Naive thymus-derived CD4-positive, alpha-beta T cell (primary cell): ENCODE measurements at regions not wholly inside any gene's neighbourhood (a gene's known extent, or its start where the extent isn't known, plus 50 kb on each side); places are given as distances from the start of the nearest gene placed in this dataset.
"Not testable (repeated sequence)": the region's sequence is repeated elsewhere in the genome, so short reads cannot be mapped to it uniquely, and the experiment has no call there.

Experiments used
- ATAC-seq: fragments of 150-1000 bp; cut with Tn5 transposase; 2 replicates; pipeline ENCODE4 v1.10.0; 2021; ENCODE audit warnings: mild to moderate bottlenecking, moderate library complexity
- CTCF ChIA-PET: fragments of 350-600 bp; sonication (Branson Sonifier 250); formaldehyde crosslinking; loops from one replicate; lab custom pipeline; 2021; ENCODE audit warnings: antibody characterized with exemption; lab: Charles Lee
- POLR2A ChIA-PET: fragments of 350-600 bp; sonication (Branson Sonifier 250); formaldehyde crosslinking; loops from one replicate; lab custom pipeline; 2021; ENCODE audit warnings: antibody characterized with exemption, inconsistent platforms; lab: Charles Lee
- DNase-seq, 9 donors: peaks; one replicate each; pipeline versions ENCODE4 v3.0.0 to v3.0.0-alpha.2; 2020 to 2022; ENCODE audit warnings: mixed read lengths in 1 of 9
- H3K27ac ChIP-seq: one replicate; pipeline ENCODE4 v1.7.0; 2013; ENCODE audit warnings: mild to moderate bottlenecking, low read depth, low read length, moderate library complexity
- H3K27me3 ChIP-seq, 2 donors: one replicate each; pipeline ENCODE4 v1.7.0; 2013; ENCODE audit warnings: low read length in 2 of 2, mild to moderate bottlenecking in 2 of 2, moderate library complexity in 2 of 2; ENCODE audit not compliant: control insufficient read depth in 2 of 2, insufficient read depth in 2 of 2
- H3K36me3 ChIP-seq, 3 experiments: 1 replicate in 2 of 3; 2 replicates in 1 of 3; pipeline ENCODE4 v1.7.0; 2013; ENCODE audit warnings: low read length in 3 of 3, mild to moderate bottlenecking in 3 of 3, moderate library complexity in 1 of 3; ENCODE audit not compliant: insufficient read depth in 3 of 3, control insufficient read depth in 2 of 3
- H3K4me1 ChIP-seq, 2 donors: one replicate each; pipeline ENCODE4 v1.7.0; 2013; ENCODE audit warnings: low read length in 2 of 2, mild to moderate bottlenecking in 2 of 2, moderate library complexity in 1 of 2; ENCODE audit not compliant: control insufficient read depth in 2 of 2, insufficient read depth in 2 of 2
- H3K4me3 ChIP-seq: 2 replicates; pipeline ENCODE4 v1.7.0; 2013; ENCODE audit warnings: mild to moderate bottlenecking, low read length
- H3K9me3 ChIP-seq, 3 experiments: 1 replicate in 2 of 3; 2 replicates in 1 of 3; pipeline ENCODE4 v1.7.0; 2013; ENCODE audit warnings: low read length in 3 of 3; ENCODE audit not compliant: control insufficient read depth in 2 of 3
- H3K27ac Mint-ChIP-seq, 9 donors: one replicate each; pipeline ENCODE4 v1.8.0; 2020 to 2022; ENCODE audit warnings: mixed read lengths in 9 of 9, mild to moderate bottlenecking in 8 of 9, moderate library complexity in 5 of 9, inconsistent platforms in 2 of 9
- H3K27me3 Mint-ChIP-seq, 5 donors: one replicate each; pipeline ENCODE4 v1.8.0; 2021 to 2022; ENCODE audit warnings: mixed read lengths in 5 of 5, mild to moderate bottlenecking in 1 of 5
- H3K36me3 Mint-ChIP-seq, 5 donors: one replicate each; pipeline ENCODE4 v1.8.0; 2020 to 2022; ENCODE audit warnings: mixed read lengths in 5 of 5, mild to moderate bottlenecking in 3 of 5, inconsistent platforms in 1 of 5
- H3K4me1 Mint-ChIP-seq, 7 donors: one replicate each; pipeline ENCODE4 v1.8.0; 2020 to 2022; ENCODE audit warnings: mixed read lengths in 7 of 7, mild to moderate bottlenecking in 3 of 7, inconsistent platforms in 1 of 7
- H3K4me3 Mint-ChIP-seq, 10 donors: one replicate each; pipeline ENCODE4 v1.8.0; 2020 to 2022; ENCODE audit warnings: mild to moderate bottlenecking in 10 of 10, mixed read lengths in 10 of 10, moderate library complexity in 6 of 10, inconsistent platforms in 2 of 10
- H3K9me3 Mint-ChIP-seq, 11 donors: one replicate each; pipeline ENCODE4 v1.8.0; 2020 to 2022; ENCODE audit warnings: mixed read lengths in 11 of 11, mild to moderate bottlenecking in 4 of 11, inconsistent platforms in 1 of 11, moderate library complexity in 1 of 11
- intact Hi-C, 2 donors: fragments of 100-400 bp; cut with micrococcal nuclease; formaldehyde crosslinking; loops; one replicate each; pipeline ENCODE4 v1.15.1; 2023

DNA sequence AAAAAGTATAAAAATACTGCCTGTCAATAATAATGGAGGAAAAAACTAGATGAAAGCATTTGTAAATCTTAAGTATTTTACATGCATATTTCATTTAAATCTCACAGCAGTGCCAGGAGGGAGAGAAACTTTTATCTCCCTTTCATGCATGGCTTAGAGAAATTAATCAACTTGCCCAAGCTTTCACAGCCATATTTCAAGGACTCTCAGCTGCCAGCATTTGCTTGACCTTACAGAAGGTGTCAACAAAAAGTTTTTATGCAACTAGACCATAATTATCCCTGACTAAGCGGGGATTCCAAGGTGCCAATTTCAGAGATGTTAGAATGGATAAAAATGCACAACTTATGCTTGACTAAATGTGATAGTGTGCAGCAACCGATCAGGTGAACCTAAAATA, 125.4 kb downstream of the ZFAND4 start:
- ATAC-seq (no peak), DNase-seq (no peak)
- POLR2A ChIA-PET: no interaction called here
- Histone ChIP-seq H3K4me3 (no peak overlapping the region), H3K9me3 (no peaks in the 10 kb centered on the region), H3K36me3 (peaks cover 0 to 13% (median 0%) of the 10 kb centered on the region in 3 experiments), H3K27me3 (no peaks in the 10 kb centered on the region), H3K27ac (no peak overlapping the region), H3K4me1 (no peaks in the 10 kb centered on the region)
- Mint-ChIP-seq H3K4me1 (peaks cover 7 to 33% (median 19%) of the 10 kb centered on the region in 7 donors), H3K27ac (peak overlapping the region in 1 of 9 donors; percentile 53), H3K4me3 (no peak overlapping the region), H3K36me3 (peaks cover 4 to 65% (median 31%) of the 10 kb centered on the region in 5 donors), H3K27me3 (no peaks in the 10 kb centered on the region), H3K9me3 (peaks cover 0 to 4% (median 0%) of the 10 kb centered on the region in 11 donors)
- CTCF ChIA-PET: no interaction called here
- intact Hi-C loops: no loop called here

DNA sequence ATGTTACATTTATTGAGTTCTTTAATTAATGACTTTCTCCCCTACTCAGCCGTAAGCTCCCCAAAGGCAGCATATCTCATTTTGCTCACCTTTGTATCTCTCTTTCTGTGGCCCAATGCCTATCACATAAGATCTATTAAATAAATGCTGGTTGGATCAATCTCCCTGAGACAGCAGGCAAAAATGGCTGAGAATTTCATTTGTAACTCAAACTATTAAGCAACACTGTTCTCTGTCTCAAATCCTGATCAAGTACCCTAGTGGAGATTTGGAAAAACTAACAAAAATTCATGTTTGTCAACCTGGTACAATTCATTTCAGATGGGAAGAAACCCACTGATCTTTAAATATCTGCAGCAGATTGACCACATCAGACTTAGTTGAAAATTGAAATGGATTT, 127.4 kb downstream of the ZFAND4 start:
- Mint-ChIP-seq H3K4me1 (peaks cover 7 to 25% (median 20%) of the 10 kb centered on the region in 7 donors), H3K27ac (no peak overlapping the region), H3K36me3 (peaks cover 5 to 55% (median 29%) of the 10 kb centered on the region in 5 donors), H3K4me3 (no peak overlapping the region), H3K27me3 (no peaks in the 10 kb centered on the region), H3K9me3 (peaks cover 0 to 4% (median 0%) of the 10 kb centered on the region in 11 donors)
- H3K9me3 ChIP-seq: no peaks in the 10 kb centered on the region
- DNase-seq (no peak), ATAC-seq (no peak)
- peaks cover 0 to 11% (median 0%) of the 10 kb centered on the region in 3 experiments for H3K36me3 ChIP-seq
- H3K27me3 ChIP-seq: no peaks in the 10 kb centered on the region
- POLR2A ChIA-PET: no interaction called here
- no peak overlapping the region for H3K27ac ChIP-seq
- CTCF ChIA-PET: no interaction called here
- no peak overlapping the region for H3K4me3 ChIP-seq
- intact Hi-C loops: no loop called here
- H3K4me1 ChIP-seq: no peaks in the 10 kb centered on the region

DNA sequence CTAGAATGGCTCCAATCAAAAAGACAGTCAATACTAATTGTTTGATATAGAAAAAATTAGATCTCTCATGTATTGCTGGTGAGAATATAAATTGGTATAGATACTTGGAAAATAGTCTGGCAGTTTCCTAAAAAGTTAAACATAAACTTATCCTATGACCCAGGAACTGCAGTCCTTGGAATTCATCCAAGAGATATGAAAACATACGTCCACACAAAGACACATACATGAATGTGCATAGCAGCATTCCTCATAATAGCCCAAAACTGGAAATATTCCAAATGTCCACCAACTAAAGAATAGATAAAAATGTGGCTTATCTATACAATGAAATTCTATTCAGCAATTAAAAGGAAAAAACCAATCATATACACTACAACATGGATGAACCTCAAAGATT, 128.4 kb downstream of the ZFAND4 start:
- H3K4me1 Mint-ChIP-seq: peaks cover 7 to 32% (median 22%) of the 10 kb centered on the region in 7 donors
- Histone ChIP-seq H3K9me3 (no peaks in the 10 kb centered on the region), H3K4me1 (no peaks in the 10 kb centered on the region), H3K27ac (no peak overlapping the region), H3K4me3 (no peak overlapping the region), H3K36me3 (peaks cover 0 to 1% (median 0%) of the 10 kb centered on the region in 3 experiments), H3K27me3 (no peaks in the 10 kb centered on the region)
- H3K36me3 Mint-ChIP-seq: peaks cover 5 to 49% (median 29%) of the 10 kb centered on the region in 5 donors
- H3K4me3 Mint-ChIP-seq: no peak overlapping the region
- H3K27ac Mint-ChIP-seq: no peak overlapping the region
- ATAC-seq (no peak), DNase-seq (no peak)
- intact Hi-C loops: no loop called here
- H3K9me3 Mint-ChIP-seq: peaks cover 0 to 7% (median 0%) of the 10 kb centered on the region in 11 donors
- ChIA-PET CTCF (no interaction called here), POLR2A (no interaction called here)
- no peaks in the 10 kb centered on the region for H3K27me3 Mint-ChIP-seq

DNA sequence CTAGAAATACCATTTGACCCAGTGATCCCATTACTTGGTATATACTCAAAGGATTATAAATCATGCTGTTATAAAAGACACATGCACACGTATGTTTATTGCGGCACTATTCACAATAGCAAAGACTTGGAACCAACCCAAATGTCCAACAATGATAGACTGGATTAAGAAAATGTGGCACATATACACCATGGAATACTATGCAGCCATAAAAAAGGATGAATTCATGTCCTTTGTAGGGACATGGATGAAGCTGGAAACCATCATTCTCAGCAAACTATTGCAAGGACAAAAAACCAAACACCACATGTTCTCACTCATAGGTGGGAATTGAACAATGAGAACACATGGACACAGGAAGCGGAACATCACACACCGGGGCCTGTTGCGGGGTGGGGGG, 131.5 kb downstream of the ZFAND4 start:
- H3K27ac ChIP-seq, H3K36me3 ChIP-seq, CTCF ChIA-PET, H3K4me3 ChIP-seq, H3K4me1 ChIP-seq, H3K27ac Mint-ChIP-seq, ATAC-seq, H3K9me3 Mint-ChIP-seq, H3K4me3 Mint-ChIP-seq, H3K9me3 ChIP-seq, H3K27me3 ChIP-seq, H3K27me3 Mint-ChIP-seq, intact Hi-C loops, DNase-seq, POLR2A ChIA-PET: not testable (repeated sequence)
- Mint-ChIP-seq H3K4me1 (peaks cover 0 to 29% (median 14%) of the 10 kb centered on the region in 7 donors), H3K36me3 (peaks cover 8 to 45% (median 18%) of the 10 kb centered on the region in 5 donors)

DNA sequence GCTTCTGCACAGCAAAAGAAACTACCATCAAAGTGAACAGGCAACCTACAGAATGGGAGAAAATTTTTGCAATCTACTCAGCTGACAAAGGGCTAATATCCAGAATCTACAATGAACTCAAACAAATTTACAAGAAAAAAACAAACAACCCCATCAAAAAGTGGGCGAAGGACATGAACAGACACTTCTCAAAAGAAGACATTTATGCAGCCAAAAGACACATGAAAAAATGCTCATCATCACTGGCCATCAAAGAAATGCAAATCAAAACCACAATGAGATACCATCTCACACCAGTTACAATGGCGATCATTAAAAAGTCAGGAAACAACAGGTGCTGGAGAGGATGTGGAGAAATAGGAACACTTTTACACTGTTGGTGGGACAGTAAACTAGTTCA, 132.0 kb downstream of the ZFAND4 start:
- ATAC-seq, CTCF ChIA-PET: not testable (repeated sequence)

DNA sequence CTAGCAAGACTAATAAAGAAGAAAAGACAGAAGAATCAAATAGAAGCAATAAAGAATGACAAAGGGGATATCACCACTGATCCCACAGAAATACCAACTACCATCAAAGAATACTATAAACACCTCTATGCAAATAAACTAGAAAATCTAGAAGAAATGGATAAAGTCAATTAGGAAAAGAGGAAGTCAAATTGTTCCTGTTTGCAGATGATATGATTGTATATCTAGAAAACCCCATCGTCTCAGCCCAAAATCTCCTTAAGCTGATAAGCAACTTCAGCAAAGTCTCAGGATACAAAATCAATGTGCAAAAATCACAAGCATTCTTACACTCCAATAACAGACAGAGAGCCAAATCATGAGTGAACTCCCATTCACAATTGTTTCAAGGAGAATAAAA, 133.0 kb downstream of the ZFAND4 start:
- ATAC-seq, H3K27ac ChIP-seq, H3K27me3 Mint-ChIP-seq, CTCF ChIA-PET, H3K4me3 Mint-ChIP-seq, H3K9me3 ChIP-seq, intact Hi-C loops, DNase-seq, H3K27ac Mint-ChIP-seq, H3K9me3 Mint-ChIP-seq, H3K27me3 ChIP-seq, POLR2A ChIA-PET, H3K4me3 ChIP-seq, H3K4me1 ChIP-seq, H3K36me3 ChIP-seq: not testable (repeated sequence)
- Mint-ChIP-seq H3K4me1 (peaks cover 0 to 30% (median 17%) of the 10 kb centered on the region in 7 donors), H3K36me3 (peaks cover 3 to 42% (median 21%) of the 10 kb centered on the region in 5 donors)

More for the DNA sequence above, 132.0 kb downstream of the ZFAND4 start:
- H3K27me3 ChIP-seq, DNase-seq, H3K27ac Mint-ChIP-seq, H3K27me3 Mint-ChIP-seq, H3K4me1 ChIP-seq, H3K36me3 ChIP-seq, H3K4me3 Mint-ChIP-seq, H3K27ac ChIP-seq, intact Hi-C loops, H3K4me3 ChIP-seq, H3K9me3 ChIP-seq, H3K9me3 Mint-ChIP-seq, POLR2A ChIA-PET: not testable (repeated sequence)
- H3K36me3 Mint-ChIP-seq: peaks cover 8 to 45% (median 21%) of the 10 kb centered on the region in 5 donors
- H3K4me1 Mint-ChIP-seq: peaks cover 0 to 32% (median 14%) of the 10 kb centered on the region in 7 donors

DNA sequence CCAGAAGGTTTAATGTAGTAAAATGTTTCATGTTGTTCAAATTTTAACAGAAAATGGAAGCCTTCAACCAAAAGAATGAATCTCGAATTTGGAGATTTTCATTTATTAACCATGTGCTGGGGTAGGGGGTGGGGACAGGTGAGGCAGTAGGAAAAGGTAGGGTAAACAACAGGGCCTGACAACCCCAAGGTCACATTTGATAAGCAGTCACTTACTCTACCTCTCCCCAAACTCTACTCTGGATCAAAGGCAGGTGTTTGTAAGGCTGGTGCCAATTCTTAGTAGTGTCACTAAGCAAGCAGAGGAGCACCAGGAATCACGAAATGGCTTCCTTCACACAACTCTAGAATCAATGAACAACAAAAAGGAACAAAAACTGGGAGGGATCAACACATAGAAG, 138.0 kb downstream of the ZFAND4 start:
- DNase-seq (no peak), ATAC-seq (no peak)
- peaks cover 0 to 63% (median 43%) of the 10 kb centered on the region in 5 donors for H3K36me3 Mint-ChIP-seq
- Histone ChIP-seq H3K4me3 (no peak overlapping the region), H3K27ac (no peak overlapping the region), H3K36me3 (peaks cover 0 to 13% (median 0%) of the 10 kb centered on the region in 3 experiments), H3K27me3 (no peaks in the 10 kb centered on the region), H3K4me1 (no peaks in the 10 kb centered on the region), H3K9me3 (no peaks in the 10 kb centered on the region)
- intact Hi-C loops: no loop called here
- peaks cover 0 to 44% (median 35%) of the 10 kb centered on the region in 7 donors for H3K4me1 Mint-ChIP-seq
- ChIA-PET CTCF (no interaction called here), POLR2A (no interaction called here)
- H3K9me3 Mint-ChIP-seq: peaks cover 0 to 7% (median 0%) of the 10 kb centered on the region in 11 donors
- H3K4me3 Mint-ChIP-seq: no peak overlapping the region
- no peaks in the 10 kb centered on the region for H3K27me3 Mint-ChIP-seq
- H3K27ac Mint-ChIP-seq: no peak overlapping the region
